ENCODE measurements at regions not wholly inside any gene's neighbourhood (a gene's known extent, or its start where the extent isn't known, plus 50 kb on each side); places are given as distances from the start of the nearest gene placed in this dataset.

GRCh38 chr11:134759855-134760254 is 347.8 kb upstream of the B3GAT1 start (continued):
- TF ChIP-seq ZNF121 (tag by site-specific recombination; IDR thresholded peaks at IDR 0.05) (no peak), ZNF792 (tag by site-specific recombination; IDR thresholded peaks at IDR 0.05) (no peak), ZFHX2 (tag by site-specific recombination; conservative IDR thresholded peaks at IDR 0.05) (no peak), ZNF423 (tag by site-specific recombination; IDR thresholded peaks at IDR 0.05) (no peak)

DNA sequence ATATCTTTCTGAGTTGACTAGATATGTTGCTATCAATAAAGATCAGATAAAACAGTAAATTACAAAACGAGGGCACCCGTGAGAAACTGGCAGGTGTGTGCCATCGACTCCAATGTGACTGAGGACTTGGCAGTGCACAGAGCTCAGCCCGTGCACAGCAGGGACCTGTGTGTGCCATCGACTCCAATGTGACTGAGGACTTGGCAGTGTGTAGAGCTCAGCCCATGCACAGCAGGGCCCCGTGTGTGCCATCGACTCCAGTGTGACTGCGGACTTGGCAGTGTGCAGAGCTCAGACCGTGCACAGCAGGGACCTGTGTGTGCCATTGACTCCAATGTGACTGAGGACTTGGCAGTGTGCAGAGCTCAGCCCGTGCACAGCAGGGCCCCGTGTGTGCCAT is 347.2 kb upstream of the B3GAT1 start:
- Histone ChIP-seq H3K27ac (ENCODE audit: extremely low read depth, low read depth, low read length) (no peak overlapping the region), H3K4me3 (ENCODE audit: low read depth, low read length) (no peak overlapping the region), H3K4me1 (ENCODE audit: control insufficient read depth, insufficient read depth, low read length) (no peaks in the 10 kb centered on the region), H3K36me3 (ENCODE audit: control insufficient read depth in 2 of 2, insufficient read depth in 1 of 2, low read length in 2 of 2) (no peaks in the 10 kb centered on the region), H3K9me3 (ENCODE audit: control insufficient read depth, insufficient read depth, low read depth, low read length) (no peaks in the 10 kb centered on the region)
- CTCF ChIA-PET, result no interaction called here
- TF ChIP-seq GFI1B (tag by site-specific recombination; IDR thresholded peaks at IDR 0.05), result no peak
- TF ChIP-seq ZSCAN23 (tag by site-specific recombination; IDR thresholded peaks at IDR 0.05), result no peak
- no peak for TF ChIP-seq ZNF114 (tag by site-specific recombination; IDR thresholded peaks at IDR 0.05)
- no peak for TF ChIP-seq KLF16 (tag by site-specific recombination; IDR thresholded peaks at IDR 0.05)
- TF ChIP-seq ZNF654 (tag by site-specific recombination; IDR thresholded peaks at IDR 0.05; ENCODE audit: low read depth), result no peak
- TF ChIP-seq ZNF677 (tag by site-specific recombination; IDR thresholded peaks at IDR 0.05), result no peak
- no peak for TF ChIP-seq ZNF248 (tag by site-specific recombination; IDR thresholded peaks at IDR 0.05)
- TF ChIP-seq, protein P1, sequence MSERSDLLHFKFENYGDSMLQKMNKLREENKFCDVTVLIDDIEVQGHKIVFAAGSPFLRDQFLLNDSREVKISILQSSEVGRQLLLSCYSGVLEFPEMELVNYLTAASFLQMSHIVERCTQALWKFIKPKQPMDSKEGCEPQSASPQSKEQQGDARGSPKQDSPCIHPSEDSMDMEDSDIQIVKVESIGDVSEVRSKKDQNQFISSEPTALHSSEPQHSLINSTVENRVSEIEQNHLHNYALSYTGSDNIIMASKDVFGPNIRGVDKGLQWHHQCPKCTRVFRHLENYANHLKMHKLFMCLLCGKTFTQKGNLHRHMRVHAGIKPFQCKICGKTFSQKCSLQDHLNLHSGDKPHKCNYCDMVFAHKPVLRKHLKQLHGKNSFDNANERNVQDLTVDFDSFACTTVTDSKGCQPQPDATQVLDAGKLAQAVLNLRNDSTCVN (tag by site-specific recombination; optimal IDR thresholded peaks at IDR 0.05), result no peak
- POLR2A ChIA-PET, result no interaction called here

- TF ChIP-seq, protein P2, sequence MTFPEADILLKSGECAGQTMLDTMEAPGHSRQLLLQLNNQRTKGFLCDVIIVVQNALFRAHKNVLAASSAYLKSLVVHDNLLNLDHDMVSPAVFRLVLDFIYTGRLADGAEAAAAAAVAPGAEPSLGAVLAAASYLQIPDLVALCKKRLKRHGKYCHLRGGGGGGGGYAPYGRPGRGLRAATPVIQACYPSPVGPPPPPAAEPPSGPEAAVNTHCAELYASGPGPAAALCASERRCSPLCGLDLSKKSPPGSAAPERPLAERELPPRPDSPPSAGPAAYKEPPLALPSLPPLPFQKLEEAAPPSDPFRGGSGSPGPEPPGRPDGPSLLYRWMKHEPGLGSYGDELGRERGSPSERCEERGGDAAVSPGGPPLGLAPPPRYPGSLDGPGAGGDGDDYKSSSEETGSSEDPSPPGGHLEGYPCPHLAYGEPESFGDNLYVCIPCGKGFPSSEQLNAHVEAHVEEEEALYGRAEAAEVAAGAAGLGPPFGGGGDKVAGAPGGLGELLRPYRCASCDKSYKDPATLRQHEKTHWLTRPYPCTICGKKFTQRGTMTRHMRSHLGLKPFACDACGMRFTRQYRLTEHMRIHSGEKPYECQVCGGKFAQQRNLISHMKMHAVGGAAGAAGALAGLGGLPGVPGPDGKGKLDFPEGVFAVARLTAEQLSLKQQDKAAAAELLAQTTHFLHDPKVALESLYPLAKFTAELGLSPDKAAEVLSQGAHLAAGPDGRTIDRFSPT (tag by site-specific recombination; IDR thresholded peaks at IDR 0.05), result no peak
- TF ChIP-seq ZNF555 (tag by site-specific recombination; conservative IDR thresholded peaks at IDR 0.05), result no peak
- TF ChIP-seq, protein P3, sequence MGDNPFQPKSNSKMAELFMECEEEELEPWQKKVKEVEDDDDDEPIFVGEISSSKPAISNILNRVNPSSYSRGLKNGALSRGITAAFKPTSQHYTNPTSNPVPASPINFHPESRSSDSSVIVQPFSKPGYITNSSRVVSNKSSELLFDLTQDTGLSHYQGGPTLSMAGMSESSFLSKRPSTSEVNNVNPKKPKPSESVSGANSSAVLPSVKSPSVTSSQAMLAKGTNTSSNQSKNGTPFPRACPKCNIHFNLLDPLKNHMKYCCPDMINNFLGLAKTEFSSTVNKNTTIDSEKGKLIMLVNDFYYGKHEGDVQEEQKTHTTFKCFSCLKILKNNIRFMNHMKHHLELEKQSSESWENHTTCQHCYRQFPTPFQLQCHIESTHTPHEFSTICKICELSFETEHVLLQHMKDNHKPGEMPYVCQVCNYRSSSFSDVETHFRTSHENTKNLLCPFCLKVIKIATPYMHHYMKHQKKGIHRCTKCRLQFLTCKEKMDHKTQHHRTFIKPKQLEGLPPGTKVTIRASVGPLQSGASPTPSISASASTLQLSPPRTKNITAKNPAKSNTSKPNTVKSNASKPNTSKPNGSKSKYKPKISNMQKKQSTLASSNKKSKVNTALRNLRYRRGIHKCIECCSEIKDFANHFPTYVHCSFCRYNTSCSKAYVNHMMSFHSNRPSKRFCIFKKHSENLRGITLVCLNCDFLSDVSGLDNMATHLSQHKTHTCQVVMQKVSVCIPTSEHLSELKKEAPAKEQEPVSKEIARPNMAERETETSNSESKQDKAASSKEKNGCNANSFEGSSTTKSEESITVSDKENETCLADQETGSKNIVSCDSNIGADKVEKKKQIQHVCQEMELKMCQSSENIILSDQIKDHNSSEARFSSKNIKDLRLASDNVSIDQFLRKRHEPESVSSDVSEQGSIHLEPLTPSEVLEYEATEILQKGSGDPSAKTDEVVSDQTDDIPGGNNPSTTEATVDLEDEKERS (tag by site-specific recombination; IDR thresholded peaks at IDR 0.05), result no peak
- no peak for TF ChIP-seq TRIM28 (IDR thresholded peaks at IDR 0.05; ENCODE audit: borderline replicate concordance, low read length)
- no peak for TF ChIP-seq ZSCAN4 (tag by site-specific recombination; IDR thresholded peaks at IDR 0.05)
- Histone ChIP-seq H3K27ac (ENCODE audit: extremely low read depth, low read depth, low read length) (no peak overlapping the region), H3K4me1 (ENCODE audit: control insufficient read depth, insufficient read depth, low read length) (no peaks in the 10 kb centered on the region), H3K9me3 (ENCODE audit: control insufficient read depth, insufficient read depth, low read depth, low read length) (no peaks in the 10 kb centered on the region), H3K4me3 (ENCODE audit: low read depth, low read length) (no peak overlapping the region), H3K36me3 (ENCODE audit: control insufficient read depth in 2 of 2, insufficient read depth in 1 of 2, low read length in 2 of 2) (no peaks in the 10 kb centered on the region)
- ChIA-PET CTCF (no interaction called here), POLR2A (no interaction called here)
Measured at GRCh38 chr11:134758342-134758931, 346.4 kb upstream of the B3GAT1 start.

All from HEK293 (cell line).